ENCODE measurements at regions not wholly inside any gene's neighbourhood (a gene's known extent, or its start where the extent isn't known, plus 50 kb on each side); places are given as distances from the start of the nearest gene placed in this dataset.
"Not testable (repeated sequence)": the region's sequence is repeated elsewhere in the genome, so short reads cannot be mapped to it uniquely, and the experiment has no call there.

- no peak for DNase-seq
Observed at GRCh38 chr16:79404571-79404970, 196.0 kb downstream of the MAF start.

- DNase-seq, result no peak
Observed at GRCh38 chr16:79403534-79403933, 197.0 kb downstream of the MAF start.

GRCh38 chr16:79402920-79403319 is 197.6 kb downstream of the MAF start:
- no peak for DNase-seq

GRCh38 chr16:79402356-79402755 is 198.2 kb downstream of the MAF start:
- DNase-seq, result no peak

GRCh38 chr16:79401782-79402181 is 198.8 kb downstream of the MAF start:
- no peak for DNase-seq

GRCh38 chr16:79401157-79401556 is 199.4 kb downstream of the MAF start:
- DNase-seq, result no peak

GRCh38 chr16:79400462-79401149 is 199.9 kb downstream of the MAF start:
- no peak for DNase-seq

GRCh38 chr16:79395591-79395990 is 204.9 kb downstream of the MAF start:
- DNase-seq, result no peak

- no peak for DNase-seq
Observed at GRCh38 chr16:79394206-79394605, 206.3 kb downstream of the MAF start.

- DNase-seq, result no peak
Observed at GRCh38 chr16:79393564-79393963, 207.0 kb downstream of the MAF start.

- no peak for DNase-seq
Observed at GRCh38 chr16:79393127-79393526, 207.4 kb downstream of the MAF start.

GRCh38 chr16:79392081-79392480 is 208.5 kb downstream of the MAF start:
- no peak for DNase-seq

- no peak for DNase-seq
Observed at GRCh38 chr16:79391395-79391794, 209.1 kb downstream of the MAF start.

GRCh38 chr16:79390481-79391051 is 210.0 kb downstream of the MAF start:
- DNase-seq, result no peak

GRCh38 chr16:79388396-79388795 is 212.1 kb downstream of the MAF start:
- DNase-seq, result no peak

- DNase-seq, result no peak
Observed at GRCh38 chr16:79386299-79386698, 214.2 kb downstream of the MAF start.

GRCh38 chr16:79381603-79382042 is 218.9 kb downstream of the MAF start:
- no peak for DNase-seq

GRCh38 chr16:79380995-79381602 is 219.4 kb downstream of the MAF start:
- DNase-seq, result no peak

- DNase-seq, result no peak
Observed at GRCh38 chr16:79379095-79379494, 221.4 kb downstream of the MAF start.

- not testable (repeated sequence) for DNase-seq
Observed at GRCh38 chr16:79377082-79377481, 223.5 kb downstream of the MAF start.

GRCh38 chr16:79375351-79375750 is 225.2 kb downstream of the MAF start:
- DNase-seq, result no peak

- no peak for DNase-seq
Observed at GRCh38 chr16:79372503-79373184, 227.9 kb downstream of the MAF start.

- no peak for DNase-seq
Observed at GRCh38 chr16:79370736-79371135, 229.8 kb downstream of the MAF start.

- DNase-seq, result no peak
Observed at GRCh38 chr16:79369796-79370195, 230.7 kb downstream of the MAF start.
